ENCODE measurements at regions not wholly inside any gene's neighbourhood (a gene's known extent, or its start where the extent isn't known, plus 50 kb on each side); places are given as distances from the start of the nearest gene placed in this dataset.

- no peak for TF ChIP-seq RAD21 (IDR thresholded peaks at IDR 0.05; ENCODE audit: low read depth)
- TF ChIP-seq TCF7L2 (IDR thresholded peaks at IDR 0.05; ENCODE audit: borderline replicate concordance, extremely low read depth, insufficient read depth, insufficient read length), result no peak
- TF ChIP-seq ZNF274 (IDR thresholded peaks at IDR 0.05; ENCODE audit: low read depth, low read length), result no peak
Observed at GRCh38 chr3:139868773-139869172, 66.2 kb upstream of the CLSTN2 start.

Data from HCT116 (cell line).